ENCODE measurements at regions not wholly inside any gene's neighbourhood (a gene's known extent, or its start where the extent isn't known, plus 50 kb on each side); places are given as distances from the start of the nearest gene placed in this dataset.

DNA sequence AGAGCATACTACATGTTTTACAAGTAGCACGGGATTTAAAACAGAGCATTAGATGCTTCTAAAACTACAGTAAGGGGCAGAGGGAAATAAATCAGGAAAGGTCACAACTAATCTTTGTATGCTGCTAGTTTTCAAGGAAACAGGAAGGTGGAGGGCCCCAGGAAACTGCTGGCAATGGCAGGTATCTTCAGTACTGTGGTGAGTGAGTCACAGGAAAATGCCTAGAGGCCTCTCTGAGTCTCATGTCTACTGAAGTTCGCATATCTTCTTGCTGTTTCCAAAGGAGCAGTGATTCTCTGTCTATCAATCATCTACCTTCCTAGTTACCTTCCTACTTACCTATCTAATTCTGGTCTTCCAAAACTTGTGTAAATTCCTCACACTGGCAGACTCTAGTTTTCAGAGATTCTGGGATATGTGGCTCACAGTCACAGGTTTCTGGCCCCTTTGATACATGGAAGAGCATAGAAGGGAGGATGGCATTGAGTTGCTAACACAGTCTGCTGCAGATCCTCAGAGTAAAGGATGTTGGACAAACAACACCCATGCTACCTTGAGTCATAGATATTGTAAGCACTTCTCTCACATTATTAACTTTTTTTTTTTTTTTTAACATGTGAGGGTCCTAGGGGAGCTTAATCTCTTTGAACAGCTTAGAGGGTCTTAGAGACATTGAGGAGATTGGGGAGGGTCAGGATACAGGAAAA is 58.8 kb upstream of the SYN3 start:
- H3K27ac ChIP-seq = no peak overlapping the region
- no peak for TF ChIP-seq ZFX (IDR thresholded peaks at IDR 0.05; ENCODE audit: borderline replicate concordance)
- no peak for TF ChIP-seq CTCF (IDR thresholded peaks at IDR 0.05)

DNA sequence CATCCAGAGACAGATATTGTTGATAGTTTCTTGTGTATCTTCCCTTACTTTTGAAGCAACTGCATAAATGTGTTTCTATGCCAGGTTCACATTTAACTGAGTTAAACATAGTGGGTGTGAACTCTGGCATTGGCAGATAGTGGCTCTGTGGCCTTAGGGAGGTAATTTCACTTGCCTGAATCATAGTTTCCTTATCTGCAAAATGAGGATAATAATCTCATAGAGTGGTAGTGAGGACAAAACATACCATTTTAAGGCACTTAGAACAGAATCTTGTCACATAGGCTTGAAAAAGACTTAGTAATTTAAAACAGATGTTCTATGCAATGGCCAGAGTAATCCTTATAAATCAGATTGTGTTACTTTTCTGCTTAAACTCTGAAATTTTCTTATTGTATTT is 56.4 kb upstream of the SYN3 start:
- H3K27ac ChIP-seq = no peak overlapping the region
- TF ChIP-seq ZFX (IDR thresholded peaks at IDR 0.05; ENCODE audit: borderline replicate concordance) (no peak), CTCF (IDR thresholded peaks at IDR 0.05) (no peak)

GRCh38 chr22:33112580-33112979 is 54.4 kb upstream of the SYN3 start:
- no peak for TF ChIP-seq ZFX (IDR thresholded peaks at IDR 0.05; ENCODE audit: borderline replicate concordance)
- no peak for TF ChIP-seq CTCF (IDR thresholded peaks at IDR 0.05)
- H3K27ac ChIP-seq = no peak overlapping the region

DNA sequence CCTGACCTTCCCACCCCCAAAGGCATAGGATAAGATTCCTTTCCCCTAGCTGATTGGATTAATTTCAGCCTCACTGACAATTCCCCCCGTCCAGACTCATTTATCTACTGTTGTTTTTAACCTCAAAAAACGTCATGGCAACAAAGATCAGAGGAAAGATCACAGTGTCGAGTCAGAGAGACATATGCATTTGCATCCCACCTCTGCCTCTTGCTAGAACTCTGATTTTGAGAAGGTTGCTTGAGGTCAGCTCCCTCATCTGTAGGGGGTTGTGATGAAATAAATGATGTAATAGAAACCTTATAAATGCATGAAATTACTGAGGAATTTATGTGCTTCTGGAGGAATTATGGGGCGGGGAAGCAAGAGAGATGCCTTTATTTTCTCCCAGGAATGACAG is 53.3 kb upstream of the SYN3 start:
- TF ChIP-seq CTCF (IDR thresholded peaks at IDR 0.05) (no peak), ZFX (IDR thresholded peaks at IDR 0.05; ENCODE audit: borderline replicate concordance) (no peak)
- H3K27ac ChIP-seq = no peak overlapping the region

DNA sequence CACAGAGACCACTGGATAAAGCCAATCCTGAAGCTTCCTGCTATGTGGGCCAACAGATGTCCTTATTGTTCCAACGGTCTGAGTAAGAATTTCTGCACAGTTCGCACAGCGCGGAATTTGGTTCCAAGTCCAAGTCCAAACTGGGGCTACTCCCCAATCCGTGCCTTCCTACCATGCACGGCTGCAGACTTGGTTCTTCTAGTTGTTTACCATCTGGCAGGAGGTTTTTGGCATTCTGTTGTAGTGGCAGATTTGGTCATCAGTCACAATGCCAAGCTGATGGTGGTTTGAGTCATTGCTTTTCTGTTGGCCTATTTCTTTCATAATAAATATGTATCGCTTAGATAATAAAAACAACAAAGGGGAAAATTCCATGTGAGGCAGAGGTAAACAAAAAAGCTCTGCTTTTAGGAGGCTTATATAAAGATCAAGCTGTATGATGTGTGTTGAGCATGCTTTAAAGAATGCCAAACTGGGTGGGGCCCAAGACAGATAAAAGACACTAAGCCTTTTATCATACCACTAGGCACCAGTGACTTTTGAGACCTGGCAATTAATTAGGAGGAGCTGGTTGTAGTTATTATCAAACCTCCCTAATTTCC is 52.5 kb upstream of the SYN3 start:
- TF ChIP-seq ZFX (IDR thresholded peaks at IDR 0.05; ENCODE audit: borderline replicate concordance) (no peak), CTCF (IDR thresholded peaks at IDR 0.05) (no peak)
- no peak overlapping the region for H3K27ac ChIP-seq

GRCh38 chr22:33109514-33110430 is 51.6 kb upstream of the SYN3 start:
- TF ChIP-seq ZFX (IDR thresholded peaks at IDR 0.05; ENCODE audit: borderline replicate concordance) = no peak
- no peak for TF ChIP-seq CTCF (IDR thresholded peaks at IDR 0.05)
- no peak overlapping the region for H3K27ac ChIP-seq
